Heart left ventricle (tissue), 13 donors: ENCODE measurements at regions not wholly inside any gene's neighbourhood (a gene's known extent, or its start where the extent isn't known, plus 50 kb on each side); places are given as distances from the start of the nearest gene placed in this dataset.

ENCODE experiments used
- POLR2A ChIP-seq, 2 donors: fragments of 450-650 bp; IDR thresholded peaks; one replicate each; pipeline ENCODE4 v1.6.1; 2017; ENCODE audit warnings: antibody characterized with exemption in 2 of 2, mild to moderate bottlenecking in 2 of 2, moderate library complexity in 2 of 2
- TF ChIP-seq, protein P1 (sequence below), 12 donors: fragments of 200-600 bp; sonication (generic) in 4 of 12; IDR thresholded peaks; one replicate each; pipeline versions ENCODE4 v1.5.0 to v1.8.0; 2018 to 2022; ENCODE audit warnings: antibody characterized with exemption in 12 of 12, mild to moderate bottlenecking in 5 of 12
- donor health status: ischemic (EF 13 %, LVEDD 7.1; RV severe dilation, severe dysfunction).
- donor health status: DM: no; HTN: yes; CAD: no.
- donor health status: DM: no; HTN: no; CAD: no.
- donor health status: ischemic (EF 25% LVEDD 6.9; RV normal size, moderate dysfunction).
- donor health status: ischemic (EF 25% LVEDD 5.7; RV mildly dilated, moderate dysfunction).
- donor health status: ischemic (EF 35%, LVEDD 5.7; RV mildly dilated, moderate dysfunction).
- donor health status: nonischemic (EF 11% LVEDD 7.7; RV severe dilation, severe dysfunction).
- donor health status: DM: yes; HTN: yes; CAD: no.
- donor health status: PGD.
- donor health status: ischemic (EF 29% LVEDD 5.4; RV normal size, mild dysfunction).
- donor health status: nonischemic (EF 23%, LVEDD 6.1; RV moderate dilation, normal function).

DNA sequence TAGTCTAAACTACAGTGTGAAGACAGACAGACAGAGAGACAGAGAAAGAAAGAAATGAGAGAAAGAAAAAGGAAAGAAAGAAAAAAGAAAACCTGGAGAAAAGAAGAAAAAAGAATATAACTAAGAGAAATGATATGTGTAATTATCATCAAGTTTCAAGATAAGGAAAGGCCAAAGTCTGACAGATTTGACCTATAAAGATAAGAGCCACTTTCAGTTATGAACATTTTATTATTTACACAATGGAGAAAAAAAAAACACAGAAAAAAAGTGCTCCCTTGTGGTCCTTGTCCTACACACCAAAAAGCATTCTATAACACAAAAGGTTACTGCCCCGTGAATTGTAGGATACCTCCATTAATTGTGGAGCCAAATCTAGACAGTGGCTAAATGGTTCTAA lies 937.2 kb upstream of the DDX18 start:
- TF ChIP-seq, protein P1, sequence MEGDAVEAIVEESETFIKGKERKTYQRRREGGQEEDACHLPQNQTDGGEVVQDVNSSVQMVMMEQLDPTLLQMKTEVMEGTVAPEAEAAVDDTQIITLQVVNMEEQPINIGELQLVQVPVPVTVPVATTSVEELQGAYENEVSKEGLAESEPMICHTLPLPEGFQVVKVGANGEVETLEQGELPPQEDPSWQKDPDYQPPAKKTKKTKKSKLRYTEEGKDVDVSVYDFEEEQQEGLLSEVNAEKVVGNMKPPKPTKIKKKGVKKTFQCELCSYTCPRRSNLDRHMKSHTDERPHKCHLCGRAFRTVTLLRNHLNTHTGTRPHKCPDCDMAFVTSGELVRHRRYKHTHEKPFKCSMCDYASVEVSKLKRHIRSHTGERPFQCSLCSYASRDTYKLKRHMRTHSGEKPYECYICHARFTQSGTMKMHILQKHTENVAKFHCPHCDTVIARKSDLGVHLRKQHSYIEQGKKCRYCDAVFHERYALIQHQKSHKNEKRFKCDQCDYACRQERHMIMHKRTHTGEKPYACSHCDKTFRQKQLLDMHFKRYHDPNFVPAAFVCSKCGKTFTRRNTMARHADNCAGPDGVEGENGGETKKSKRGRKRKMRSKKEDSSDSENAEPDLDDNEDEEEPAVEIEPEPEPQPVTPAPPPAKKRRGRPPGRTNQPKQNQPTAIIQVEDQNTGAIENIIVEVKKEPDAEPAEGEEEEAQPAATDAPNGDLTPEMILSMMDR (IDR thresholded peaks at IDR 0.05), result no peak
- no peak for TF ChIP-seq POLR2A (IDR thresholded peaks at IDR 0.05)
